Naive thymus-derived CD8-positive, alpha-beta T cell (primary cell): ENCODE measurements at regions not wholly inside any gene's neighbourhood (a gene's known extent, or its start where the extent isn't known, plus 50 kb on each side); places are given as distances from the start of the nearest gene placed in this dataset.

Experiments
- ATAC-seq, 2 donors: fragments of 150-1000 bp; cut with Tn5 transposase in 1 of 2; sonication (Bioruptor Pico), chemical (Tn5 transposase) in 1 of 2; 1 replicate in 1 of 2; 2 replicates in 1 of 2; pipeline ENCODE4 v1.10.0; 2021; ENCODE audit warnings: mild to moderate bottlenecking in 2 of 2, moderate library complexity in 2 of 2
- POLR2A ChIA-PET: fragments of 350-600 bp; sonication (Branson Sonifier 250); formaldehyde crosslinking; loops from one replicate; lab custom pipeline; 2021; ENCODE audit warnings: antibody characterized with exemption; lab: Charles Lee
- DNase-seq, 10 donors: peaks; one replicate each; pipeline versions ENCODE4 v3.0.0 to v3.0.0-alpha.2; 2020 to 2022
- H3K27ac Mint-ChIP-seq, 10 donors: one replicate each; pipeline ENCODE4 v1.8.0; 2020 to 2022; ENCODE audit warnings: mild to moderate bottlenecking in 10 of 10, mixed read lengths in 10 of 10, moderate library complexity in 4 of 10, inconsistent platforms in 1 of 10
- H3K27me3 Mint-ChIP-seq, 5 donors: one replicate each; pipeline ENCODE4 v1.8.0; 2021 to 2022; ENCODE audit warnings: mixed read lengths in 5 of 5
- H3K36me3 Mint-ChIP-seq, 3 donors: one replicate each; pipeline ENCODE4 v1.8.0; 2020 to 2022; ENCODE audit warnings: mixed read lengths in 3 of 3, mild to moderate bottlenecking in 2 of 3, inconsistent platforms in 1 of 3
- H3K4me1 Mint-ChIP-seq, 4 donors: one replicate each; pipeline ENCODE4 v1.8.0; 2021 to 2022; ENCODE audit warnings: mixed read lengths in 4 of 4
- H3K4me3 Mint-ChIP-seq, 10 donors: one replicate each; pipeline ENCODE4 v1.8.0; 2020 to 2022; ENCODE audit warnings: mild to moderate bottlenecking in 10 of 10, mixed read lengths in 10 of 10, moderate library complexity in 6 of 10, inconsistent platforms in 1 of 10
- H3K9me3 Mint-ChIP-seq, 9 donors: one replicate each; pipeline ENCODE4 v1.8.0; 2020 to 2022; ENCODE audit warnings: mixed read lengths in 9 of 9, mild to moderate bottlenecking in 3 of 9, inconsistent platforms in 1 of 9, moderate library complexity in 1 of 9

GRCh38 chr2:58584606-58585118, 343.5 kb upstream of the FANCL start:
- POLR2A ChIA-PET: no interaction called here
- no peak overlapping the region for H3K27ac Mint-ChIP-seq
- H3K36me3 Mint-ChIP-seq: no peaks in the 10 kb centered on the region
- no peak for DNase-seq
- H3K4me3 Mint-ChIP-seq: no peak overlapping the region
- no peaks in the 10 kb centered on the region for H3K4me1 Mint-ChIP-seq
- no peaks in the 10 kb centered on the region for H3K9me3 Mint-ChIP-seq
- peaks cover 0 to 3% (median 0%) of the 10 kb centered on the region in 5 donors for H3K27me3 Mint-ChIP-seq
- no peak for ATAC-seq

DNA sequence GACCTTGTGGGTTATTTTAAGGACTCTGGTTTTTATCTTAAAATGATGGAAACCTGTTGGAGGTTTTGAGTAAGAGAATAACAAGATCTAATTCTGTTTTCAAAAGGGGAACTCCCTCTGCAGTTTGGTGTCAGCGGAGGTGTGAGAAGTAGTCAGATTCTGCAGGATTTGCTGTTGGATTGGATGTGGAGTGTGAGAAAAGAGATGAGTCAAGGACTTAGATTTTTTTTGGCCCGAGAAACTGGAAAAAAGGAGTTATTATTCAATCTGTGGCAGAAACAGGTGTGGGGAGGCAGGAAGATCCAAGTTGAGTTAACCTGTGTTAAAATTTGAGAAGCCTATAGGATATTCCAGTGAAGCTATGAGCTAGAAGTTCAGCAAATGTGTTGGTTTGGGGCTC, 337.2 kb upstream of the FANCL start:
- POLR2A ChIA-PET: no interaction called here
- Mint-ChIP-seq H3K9me3 (peaks cover 0 to 3% (median 0%) of the 10 kb centered on the region in 9 donors), H3K4me1 (no peaks in the 10 kb centered on the region), H3K27ac (no peak overlapping the region), H3K4me3 (no peak overlapping the region), H3K36me3 (no peaks in the 10 kb centered on the region), H3K27me3 (peaks cover 2 to 11% (median 3%) of the 10 kb centered on the region in 5 donors)
- no peak for ATAC-seq
- DNase-seq: no peak

- Mint-ChIP-seq H3K27me3 (peaks cover 2 to 11% (median 5%) of the 10 kb centered on the region in 5 donors), H3K4me3 (no peak overlapping the region), H3K36me3 (no peaks in the 10 kb centered on the region), H3K9me3 (peaks cover 0 to 3% (median 0%) of the 10 kb centered on the region in 9 donors), H3K27ac (no peak overlapping the region), H3K4me1 (peaks cover 0 to 13% (median 7%) of the 10 kb centered on the region in 4 donors)
- no peak for ATAC-seq
- DNase-seq: no peak
- POLR2A ChIA-PET: no interaction called here
These were observed 333.7 kb upstream of the FANCL start for GRCh38 chr2:58574873-58575272.

DNA sequence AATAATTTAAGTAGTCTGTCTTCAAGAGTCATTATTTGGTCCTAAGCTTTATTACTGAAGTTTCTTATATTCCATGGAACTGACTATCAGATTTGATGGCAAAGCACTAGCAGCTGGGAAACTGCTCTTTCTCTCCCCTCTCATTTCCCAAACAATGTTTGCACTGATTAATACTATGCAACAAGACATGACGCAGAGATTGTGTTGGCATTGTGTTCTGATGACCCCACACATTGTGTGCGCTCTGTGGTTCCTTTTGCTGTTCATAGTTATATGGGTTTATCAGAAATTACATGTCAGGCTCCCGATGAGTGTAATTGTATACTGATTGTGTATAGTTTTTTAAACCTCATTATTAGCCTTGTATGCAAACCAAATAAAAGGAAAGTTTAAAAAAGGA, 331.6 kb upstream of the FANCL start:
- no peak for ATAC-seq
- Mint-ChIP-seq H3K4me3 (no peak overlapping the region), H3K27ac (no peak overlapping the region), H3K9me3 (no peaks in the 10 kb centered on the region), H3K4me1 (peaks cover 0 to 18% (median 11%) of the 10 kb centered on the region in 4 donors), H3K27me3 (peaks cover 0 to 5% (median 3%) of the 10 kb centered on the region in 5 donors), H3K36me3 (no peaks in the 10 kb centered on the region)
- DNase-seq: no peak
- POLR2A ChIA-PET: no interaction called here

GRCh38 chr2:58571181-58571852, 330.2 kb upstream of the FANCL start:
- DNase-seq (no peak), ATAC-seq (no peak)
- H3K36me3 Mint-ChIP-seq: no peaks in the 10 kb centered on the region
- no peaks in the 10 kb centered on the region for H3K9me3 Mint-ChIP-seq
- no peak overlapping the region for H3K27ac Mint-ChIP-seq
- H3K4me3 Mint-ChIP-seq: no peak overlapping the region
- peaks cover 0 to 5% (median 0%) of the 10 kb centered on the region in 5 donors for H3K27me3 Mint-ChIP-seq
- POLR2A ChIA-PET: no interaction called here
- H3K4me1 Mint-ChIP-seq: peaks cover 0 to 18% (median 11%) of the 10 kb centered on the region in 4 donors

GRCh38 chr2:58569475-58570185, 328.5 kb upstream of the FANCL start:
- no peaks in the 10 kb centered on the region for H3K9me3 Mint-ChIP-seq
- DNase-seq (no peak), ATAC-seq (peak in 1 of 2 donors; percentile 22)

DNA sequence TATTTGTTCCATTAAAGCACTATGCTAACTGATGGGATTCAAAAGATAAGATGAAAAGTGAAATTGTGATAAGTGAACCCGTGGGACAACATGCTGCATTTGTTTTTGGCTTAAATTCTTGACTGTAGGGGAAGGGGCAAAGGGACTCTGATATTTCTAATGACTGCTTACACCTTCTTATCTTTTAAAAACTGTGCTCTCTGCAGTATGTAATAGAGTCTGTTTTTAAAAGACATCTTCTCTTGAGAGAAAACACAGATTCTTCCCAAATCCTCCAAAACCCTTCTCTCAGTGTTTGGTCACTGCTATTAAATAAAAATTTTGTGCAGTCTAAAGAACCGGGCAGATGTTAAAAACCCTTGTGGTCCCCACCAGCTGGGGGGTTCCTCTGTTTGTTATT, 327.8 kb upstream of the FANCL start:
- POLR2A ChIA-PET: no interaction called here
- no peaks in the 10 kb centered on the region for H3K36me3 Mint-ChIP-seq
- no peak overlapping the region for H3K4me3 Mint-ChIP-seq
- no peaks in the 10 kb centered on the region for H3K9me3 Mint-ChIP-seq
- no peak for DNase-seq
- no peak overlapping the region for H3K27ac Mint-ChIP-seq
- peaks cover 0 to 5% (median 1%) of the 10 kb centered on the region in 5 donors for H3K27me3 Mint-ChIP-seq
- no peak for ATAC-seq
- H3K4me1 Mint-ChIP-seq: peaks cover 0 to 18% (median 11%) of the 10 kb centered on the region in 4 donors

More at GRCh38 chr2:58569475-58570185, 328.5 kb upstream of the FANCL start:
- no peaks in the 10 kb centered on the region for H3K36me3 Mint-ChIP-seq
- peak overlapping the region in 3 of 10 donors; percentile 6 to 33 (median 25) for H3K27ac Mint-ChIP-seq
- POLR2A ChIA-PET: no interaction called here
- H3K27me3 Mint-ChIP-seq: peaks cover 0 to 5% (median 1%) of the 10 kb centered on the region in 5 donors
- peaks cover 0 to 18% (median 11%) of the 10 kb centered on the region in 4 donors for H3K4me1 Mint-ChIP-seq
- H3K4me3 Mint-ChIP-seq: no peak overlapping the region

DNA sequence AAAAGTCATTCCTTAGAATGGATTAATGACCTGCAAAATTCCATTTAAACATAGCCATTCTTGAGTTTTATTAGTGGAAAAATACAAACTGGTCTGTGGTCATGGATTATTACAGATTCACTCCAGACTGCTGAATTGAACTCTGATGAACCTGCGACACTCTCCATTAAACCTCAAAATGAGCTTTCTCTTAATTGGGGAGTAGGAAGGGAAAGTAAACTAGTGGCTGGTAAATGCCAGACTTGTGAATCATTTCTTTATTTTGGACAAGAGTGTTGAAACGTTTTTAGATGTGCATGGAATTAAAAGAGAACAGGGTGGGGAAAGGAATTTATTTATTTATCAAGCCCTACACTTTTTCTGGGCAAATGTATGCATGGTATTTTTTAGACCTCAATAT, 321.2 kb upstream of the FANCL start:
- ATAC-seq (no peak), DNase-seq (no peak)
- H3K4me1 Mint-ChIP-seq: no peaks in the 10 kb centered on the region
- H3K4me3 Mint-ChIP-seq: no peak overlapping the region
- peaks cover 0 to 3% (median 0%) of the 10 kb centered on the region in 5 donors for H3K27me3 Mint-ChIP-seq
- POLR2A ChIA-PET: no interaction called here
- H3K27ac Mint-ChIP-seq: no peak overlapping the region
- H3K9me3 Mint-ChIP-seq: no peaks in the 10 kb centered on the region
- H3K36me3 Mint-ChIP-seq: no peaks in the 10 kb centered on the region

DNA sequence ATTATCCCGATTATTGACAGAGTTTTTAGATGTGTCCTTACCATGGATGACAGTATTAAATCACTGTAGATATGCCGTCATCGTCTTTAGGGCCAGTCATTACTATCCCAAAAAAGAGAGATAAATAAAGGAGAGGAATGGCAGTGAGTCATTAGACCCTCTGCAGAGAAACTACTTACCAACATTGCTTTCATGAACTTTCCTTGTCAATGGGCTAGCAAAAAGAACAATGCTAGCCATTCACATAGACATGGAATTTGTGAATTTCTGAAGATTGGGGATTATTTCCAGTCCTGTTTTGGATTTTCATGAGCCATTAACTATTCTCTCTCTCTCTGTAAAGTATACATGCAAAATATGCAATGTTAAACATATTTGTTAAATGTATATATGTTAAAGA, 319.4 kb upstream of the FANCL start:
- peaks cover 0 to 3% (median 0%) of the 10 kb centered on the region in 5 donors for H3K27me3 Mint-ChIP-seq
- DNase-seq (no peak), ATAC-seq (no peak)
- H3K27ac Mint-ChIP-seq: no peak overlapping the region
- no peaks in the 10 kb centered on the region for H3K4me1 Mint-ChIP-seq
- H3K4me3 Mint-ChIP-seq: no peak overlapping the region
- POLR2A ChIA-PET: no interaction called here
- H3K36me3 Mint-ChIP-seq: no peaks in the 10 kb centered on the region
- H3K9me3 Mint-ChIP-seq: no peaks in the 10 kb centered on the region

DNA sequence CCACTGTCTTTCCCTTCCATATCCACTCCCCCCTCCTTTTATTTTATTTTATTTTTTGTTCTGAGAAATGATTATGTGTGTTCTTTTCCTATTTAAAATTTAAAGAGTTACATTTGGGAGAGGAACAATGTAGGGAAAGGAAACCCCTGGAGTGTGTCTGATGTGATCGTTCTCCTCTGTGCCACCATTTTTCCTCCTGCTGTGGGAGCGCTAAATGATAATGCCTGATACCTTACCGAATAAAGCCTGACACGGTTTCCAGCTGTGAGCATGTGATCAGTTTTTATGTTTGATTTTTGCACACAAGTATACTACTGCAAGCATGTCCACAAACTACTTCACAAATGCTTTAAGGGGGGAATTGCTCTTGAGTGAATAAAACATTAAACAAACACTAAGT, 317.8 kb upstream of the FANCL start:
- no peaks in the 10 kb centered on the region for H3K36me3 Mint-ChIP-seq
- ATAC-seq (no peak), DNase-seq (no peak)
- POLR2A ChIA-PET: no interaction called here
- peaks cover 0 to 3% (median 0%) of the 10 kb centered on the region in 5 donors for H3K27me3 Mint-ChIP-seq
- no peaks in the 10 kb centered on the region for H3K4me1 Mint-ChIP-seq
- no peak overlapping the region for H3K4me3 Mint-ChIP-seq
- H3K27ac Mint-ChIP-seq: no peak overlapping the region
- no peaks in the 10 kb centered on the region for H3K9me3 Mint-ChIP-seq

DNA sequence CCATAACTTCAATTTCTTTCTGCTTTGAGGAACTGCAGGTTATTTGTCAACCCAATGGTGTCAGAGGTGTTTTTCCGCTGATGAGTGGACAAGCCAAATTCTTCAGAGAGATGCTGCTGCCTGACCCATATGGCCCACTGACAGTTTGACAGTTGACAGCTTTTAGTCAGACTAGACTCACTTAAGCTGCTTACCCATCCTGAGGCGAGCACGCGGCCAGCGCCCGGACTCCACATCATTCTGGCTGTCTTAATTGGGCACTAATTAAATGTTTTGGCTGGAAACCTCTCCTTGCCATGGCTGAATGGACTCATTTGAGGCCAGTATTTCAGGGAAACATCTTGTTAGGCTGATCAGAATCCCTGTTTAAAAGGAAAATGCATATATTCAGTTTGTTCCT, 316.1 kb upstream of the FANCL start:
- POLR2A ChIA-PET: no interaction called here
- Mint-ChIP-seq H3K27ac (no peak overlapping the region), H3K4me3 (no peak overlapping the region), H3K9me3 (no peaks in the 10 kb centered on the region), H3K4me1 (no peaks in the 10 kb centered on the region), H3K27me3 (peaks cover 0 to 3% (median 0%) of the 10 kb centered on the region in 5 donors), H3K36me3 (no peaks in the 10 kb centered on the region)
- DNase-seq: no peak
- no peak for ATAC-seq

DNA sequence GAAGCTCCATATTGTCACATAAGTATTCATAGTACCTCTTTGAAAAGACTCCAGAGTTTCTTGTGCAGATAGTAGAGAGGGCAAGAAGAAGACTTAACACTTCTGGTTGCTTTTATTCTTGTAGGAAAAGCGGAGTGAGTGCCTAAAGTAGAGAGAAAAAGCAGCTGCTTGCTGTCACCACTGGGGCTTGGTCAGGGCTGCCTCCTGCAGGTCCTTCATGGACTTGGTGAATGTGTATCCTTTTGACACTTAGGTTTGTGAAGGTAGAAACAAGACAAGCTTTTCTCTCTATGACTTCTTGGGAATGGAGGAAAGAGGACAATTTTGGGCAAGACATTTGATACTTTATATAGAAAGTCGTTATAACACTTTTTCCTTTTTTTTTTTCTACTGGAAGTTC, 312.8 kb upstream of the FANCL start:
- POLR2A ChIA-PET: no interaction called here
- Mint-ChIP-seq H3K36me3 (no peaks in the 10 kb centered on the region), H3K9me3 (peaks cover 0 to 3% (median 0%) of the 10 kb centered on the region in 9 donors), H3K4me1 (no peaks in the 10 kb centered on the region), H3K4me3 (no peak overlapping the region), H3K27ac (no peak overlapping the region), H3K27me3 (peaks cover 0 to 3% (median 0%) of the 10 kb centered on the region in 5 donors)
- DNase-seq (no peak), ATAC-seq (no peak)

GRCh38 chr2:58553522-58553921, 312.4 kb upstream of the FANCL start:
- Mint-ChIP-seq H3K27ac (no peak overlapping the region), H3K9me3 (peaks cover 0 to 3% (median 0%) of the 10 kb centered on the region in 9 donors), H3K36me3 (no peaks in the 10 kb centered on the region), H3K27me3 (peaks cover 0 to 3% (median 0%) of the 10 kb centered on the region in 5 donors), H3K4me1 (no peaks in the 10 kb centered on the region), H3K4me3 (no peak overlapping the region)
- no peak for ATAC-seq
- POLR2A ChIA-PET: no interaction called here
- DNase-seq: no peak
